Keratinocyte (primary cell): ENCODE measurements at regions not wholly inside any gene's neighbourhood (a gene's known extent, or its start where the extent isn't known, plus 50 kb on each side); places are given as distances from the start of the nearest gene placed in this dataset.
"Not testable (repeated sequence)": the region's sequence is repeated elsewhere in the genome, so short reads cannot be mapped to it uniquely, and the experiment has no call there.

Source experiments
- DNase-seq: peaks from one replicate; pipeline ENCODE4 v3.0.0-alpha.2; 2011; ENCODE audit warnings: low read depth, missing footprints, low spot score
- FAIRE-seq: peaks from 2 replicates; lab custom pipeline; 2011; peaks lifted over from hg19 to GRCh38; lab: Jason Lieb, UNC
- H2AFZ ChIP-seq: 2 replicates; pipeline ENCODE4 v1.6.0; 2012; ENCODE audit warnings: low read length, control low read depth, inconsistent platforms; ENCODE audit not compliant: control insufficient read depth
- H3K27ac ChIP-seq: 2 replicates; pipeline ENCODE4 v1.5.1; 2011; ENCODE audit warnings: low read length; ENCODE audit not compliant: control insufficient read depth, insufficient read depth
- H3K27me3 ChIP-seq: 3 replicates; pipeline ENCODE4 v1.6.0; 2011; ENCODE audit warnings: low read length; ENCODE audit not compliant: control insufficient read depth, insufficient read depth; ENCODE audit errors: extremely low read depth
- H3K36me3 ChIP-seq, 2 experiments: 2 replicates in 1 of 2; 3 replicates in 1 of 2; pipeline ENCODE4 v1.5.1; 2011; ENCODE audit warnings: low read length in 2 of 2, mild to moderate bottlenecking in 1 of 2; ENCODE audit not compliant: control insufficient read depth in 2 of 2, insufficient read depth in 2 of 2; ENCODE audit errors: extremely low read depth in 1 of 2
- H3K4me1 ChIP-seq: 3 replicates; pipeline ENCODE4 v1.5.1; 2011; ENCODE audit warnings: low read length; ENCODE audit not compliant: control insufficient read depth, insufficient read depth; ENCODE audit errors: extremely low read depth
- H3K4me2 ChIP-seq: 3 replicates; pipeline ENCODE4 v1.6.0; 2011; ENCODE audit warnings: low read depth, low read length; ENCODE audit not compliant: control insufficient read depth, insufficient read depth; ENCODE audit errors: extremely low read depth
- H3K4me3 ChIP-seq, 3 experiments: fragments of 200-600 bp in 1 of 3; sonication (generic) in 1 of 3; 2 replicates in 2 of 3; 3 replicates in 1 of 3; pipeline ENCODE4 v1.5.1; 2011 to 2016; ENCODE audit warnings: low read length in 3 of 3, mild to moderate bottlenecking in 3 of 3, control low read depth in 2 of 3, inconsistent platforms in 1 of 3, low read depth in 1 of 3, mixed read lengths in 1 of 3, mixed run types in 1 of 3, moderate library complexity in 1 of 3; ENCODE audit not compliant: control insufficient read depth in 2 of 3, insufficient read depth in 2 of 3; ENCODE audit errors: extremely low read depth in 1 of 3
- H3K79me2 ChIP-seq: 2 replicates; pipeline ENCODE4 v1.6.0; 2012; ENCODE audit warnings: low read length; ENCODE audit not compliant: control insufficient read depth, insufficient read depth
- H3K9ac ChIP-seq: 3 replicates; pipeline ENCODE4 v1.6.0; 2011; ENCODE audit warnings: low read length; ENCODE audit not compliant: control insufficient read depth, insufficient read depth; ENCODE audit errors: extremely low read depth
- H3K9me1 ChIP-seq: 3 replicates; pipeline ENCODE4 v1.6.0; 2011; ENCODE audit warnings: low read length; ENCODE audit not compliant: control insufficient read depth, insufficient read depth; ENCODE audit errors: extremely low read depth
- H3K9me3 ChIP-seq: 2 replicates; pipeline ENCODE4 v1.5.1; 2012; ENCODE audit warnings: low read depth, low read length; ENCODE audit not compliant: control insufficient read depth
- H4K20me1 ChIP-seq: 3 replicates; pipeline ENCODE4 v1.6.0; 2011; ENCODE audit warnings: low read length; ENCODE audit not compliant: control insufficient read depth, insufficient read depth; ENCODE audit errors: extremely low read depth
- EZH2 ChIP-seq: IDR thresholded peaks from one replicate; pipeline ENCODE4 v1.6.1; 2012; ENCODE audit warnings: inconsistent platforms, mild to moderate bottlenecking, low read length, moderate library complexity
- dilution Hi-C: fragments of 300-500 bp; cut with MboI; formaldehyde crosslinking; loops from one replicate; pipeline ENCODE4 v1.7.0; 2020; ENCODE audit warnings: low sequenced_read_pairs; ENCODE audit not compliant: extremely low pct_ligation_motif_present
- TF ChIP-seq, protein P1 (sequence below), 3 experiments: IDR thresholded peaks in 1 of 3; conservative IDR thresholded peaks in 1 of 3; optimal IDR thresholded peaks in 1 of 3; 2 replicates in 2 of 3; 3 replicates in 1 of 3; pipeline versions ENCODE3 to v1.5.1; 2011; ENCODE audit warnings: low read length in 3 of 3, mild to moderate bottlenecking in 3 of 3, moderate library complexity in 2 of 3, control low read depth in 1 of 3, inconsistent platforms in 1 of 3; ENCODE audit not compliant: insufficient read depth in 2 of 3; ENCODE audit errors: extremely low read depth in 1 of 3

- no peaks in the 10 kb centered on the region for H4K20me1 ChIP-seq
- no peak overlapping the region for H2AFZ ChIP-seq
- H3K4me1 ChIP-seq = peaks cover 32% of the 10 kb centered on the region
- H3K27me3 ChIP-seq = no peaks in the 10 kb centered on the region
- H3K9me3 ChIP-seq = no peaks in the 10 kb centered on the region
- H3K9ac ChIP-seq = no peak overlapping the region
- peaks cover 2% of the 10 kb centered on the region for H3K9me1 ChIP-seq
- H3K4me3 ChIP-seq = no peak overlapping the region
- no peak for DNase-seq
- H3K36me3 ChIP-seq = no peaks in the 10 kb centered on the region
- TF ChIP-seq, protein P1, sequence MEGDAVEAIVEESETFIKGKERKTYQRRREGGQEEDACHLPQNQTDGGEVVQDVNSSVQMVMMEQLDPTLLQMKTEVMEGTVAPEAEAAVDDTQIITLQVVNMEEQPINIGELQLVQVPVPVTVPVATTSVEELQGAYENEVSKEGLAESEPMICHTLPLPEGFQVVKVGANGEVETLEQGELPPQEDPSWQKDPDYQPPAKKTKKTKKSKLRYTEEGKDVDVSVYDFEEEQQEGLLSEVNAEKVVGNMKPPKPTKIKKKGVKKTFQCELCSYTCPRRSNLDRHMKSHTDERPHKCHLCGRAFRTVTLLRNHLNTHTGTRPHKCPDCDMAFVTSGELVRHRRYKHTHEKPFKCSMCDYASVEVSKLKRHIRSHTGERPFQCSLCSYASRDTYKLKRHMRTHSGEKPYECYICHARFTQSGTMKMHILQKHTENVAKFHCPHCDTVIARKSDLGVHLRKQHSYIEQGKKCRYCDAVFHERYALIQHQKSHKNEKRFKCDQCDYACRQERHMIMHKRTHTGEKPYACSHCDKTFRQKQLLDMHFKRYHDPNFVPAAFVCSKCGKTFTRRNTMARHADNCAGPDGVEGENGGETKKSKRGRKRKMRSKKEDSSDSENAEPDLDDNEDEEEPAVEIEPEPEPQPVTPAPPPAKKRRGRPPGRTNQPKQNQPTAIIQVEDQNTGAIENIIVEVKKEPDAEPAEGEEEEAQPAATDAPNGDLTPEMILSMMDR (optimal IDR thresholded peaks at IDR 0.05 in 1 of 3, IDR thresholded peaks at IDR 0.05 in 1 of 3, conservative IDR thresholded peaks at IDR 0.05 in 1 of 3; ENCODE audit: extremely low read depth in 1 of 3, insufficient read depth in 2 of 3, low read length in 3 of 3) = no peak
- TF ChIP-seq EZH2 = no peak
- dilution Hi-C loops = no loop called here
- H3K4me2 ChIP-seq = no peak overlapping the region
- H3K27ac ChIP-seq = no peak overlapping the region
- FAIRE-seq = no peak
- H3K79me2 ChIP-seq = no peaks in the 10 kb centered on the region
Observed at GRCh38 chr6:169975286-169975685, 223.9 kb downstream of the ERMARD start.

DNA sequence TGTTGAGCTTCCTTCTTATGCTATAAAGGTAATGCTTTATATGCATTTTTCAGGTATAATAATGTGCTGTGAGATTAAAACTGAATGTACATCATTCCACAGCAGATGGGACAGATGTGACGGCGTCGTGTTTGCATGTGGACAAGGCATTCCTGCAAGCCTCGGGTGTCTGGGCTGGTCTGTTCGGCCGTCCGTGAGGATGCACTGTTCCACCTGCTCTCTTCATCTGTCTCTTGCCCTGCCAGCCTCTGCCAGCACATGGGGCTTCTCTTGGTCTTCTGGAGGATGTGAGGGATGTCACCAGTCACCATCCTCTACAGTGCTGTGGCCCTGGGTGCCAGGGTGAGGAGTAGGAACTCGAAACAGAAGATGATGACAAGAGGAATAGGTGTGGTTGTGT, 223.2 kb downstream of the ERMARD start:
- no peak overlapping the region for H3K4me3 ChIP-seq
- H3K27ac ChIP-seq = no peak overlapping the region
- H3K36me3 ChIP-seq = no peaks in the 10 kb centered on the region
- TF ChIP-seq, protein P1 (optimal IDR thresholded peaks at IDR 0.05 in 1 of 3, IDR thresholded peaks at IDR 0.05 in 1 of 3, conservative IDR thresholded peaks at IDR 0.05 in 1 of 3; ENCODE audit: extremely low read depth in 1 of 3, insufficient read depth in 2 of 3, low read length in 3 of 3) = no peak
- no peak for TF ChIP-seq EZH2
- DNase-seq (no peak), FAIRE-seq (no peak)
- no peaks in the 10 kb centered on the region for H3K79me2 ChIP-seq
- peaks cover 2% of the 10 kb centered on the region for H3K9me1 ChIP-seq
- peaks cover 32% of the 10 kb centered on the region for H3K4me1 ChIP-seq
- no peaks in the 10 kb centered on the region for H4K20me1 ChIP-seq
- no peaks in the 10 kb centered on the region for H3K27me3 ChIP-seq
- H3K4me2 ChIP-seq = no peak overlapping the region
- H2AFZ ChIP-seq = no peak overlapping the region
- H3K9me3 ChIP-seq = no peaks in the 10 kb centered on the region
- no peak overlapping the region for H3K9ac ChIP-seq
- dilution Hi-C loops = no loop called here

DNA sequence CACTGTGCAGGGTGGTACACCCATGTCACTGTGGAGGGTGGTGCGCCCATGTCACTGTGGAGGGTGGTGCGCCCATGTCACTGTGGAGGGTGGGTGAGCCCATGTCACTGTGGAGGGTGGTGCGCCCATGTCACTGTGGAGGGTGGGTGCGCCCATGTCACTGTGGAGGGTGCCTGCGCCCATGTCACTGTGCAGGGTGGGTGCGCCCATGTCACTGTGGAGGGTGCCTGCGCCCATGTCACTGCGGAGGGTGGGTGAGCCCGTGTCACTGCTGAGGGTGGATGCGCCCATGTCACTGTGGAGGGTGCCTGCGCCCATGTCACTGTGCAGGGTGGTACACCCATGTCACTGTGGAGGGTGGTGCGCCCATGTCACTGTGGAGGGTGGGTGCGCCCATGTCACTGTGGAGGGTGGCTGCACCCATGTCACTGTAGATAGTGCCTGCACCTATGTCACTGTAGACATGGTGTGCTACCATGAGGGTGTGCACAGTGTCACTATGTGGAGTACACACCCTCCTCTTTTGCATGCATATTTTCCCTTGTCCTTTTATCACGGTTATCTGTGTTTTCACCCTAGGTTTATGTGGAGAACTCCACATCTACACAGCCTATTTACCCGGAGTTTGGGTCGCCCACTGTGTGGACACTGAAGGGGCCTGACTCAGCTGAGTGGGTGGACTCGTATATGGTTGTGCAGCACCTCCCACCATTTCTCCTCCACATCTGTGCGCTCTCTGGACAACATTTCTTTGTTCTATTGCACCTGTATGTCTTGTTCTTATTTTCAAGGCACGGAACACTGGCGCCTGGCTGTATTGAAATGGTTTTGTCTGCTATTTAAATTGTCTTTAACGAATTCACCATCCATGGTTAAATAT, 222.4 kb downstream of the ERMARD start:
- H3K9me3 ChIP-seq, H3K27me3 ChIP-seq, H4K20me1 ChIP-seq, H3K4me2 ChIP-seq, H3K36me3 ChIP-seq, FAIRE-seq, H3K4me3 ChIP-seq, dilution Hi-C loops, H2AFZ ChIP-seq, H3K9me1 ChIP-seq, H3K79me2 ChIP-seq, H3K27ac ChIP-seq, DNase-seq, H3K9ac ChIP-seq: not testable (repeated sequence)
- peaks cover 27% of the 10 kb centered on the region for H3K4me1 ChIP-seq
